HCT116 (cell line): ENCODE measurements at regions not wholly inside any gene's neighbourhood (a gene's known extent, or its start where the extent isn't known, plus 50 kb on each side); places are given as distances from the start of the nearest gene placed in this dataset.

ENCODE experiments used
- ATAC-seq: fragments of 200-7000 bp; cut with Tn5 transposase; 2 replicates; pipeline ENCODE4 v1.9.1; 2020; ENCODE audit warnings: mild to moderate bottlenecking, moderate library complexity
- BruUV-seq: library from RNA; stranded (reverse); fragments of 400-500 nt; replicated peaks from 2 replicates; lab custom pipeline; 2021; lab: Mats Ljungman, UMichigan
- CTCF ChIA-PET: fragments of 300-600 bp; sonication (Branson Sonifier 250); formaldehyde crosslinking; loops from one replicate; lab custom pipeline; 2021; ENCODE audit warnings: antibody characterized with exemption; lab: Charles Lee
- POLR2A ChIA-PET: fragments of 300-600, 350-600 bp; sonication (Branson Sonifier 250); formaldehyde crosslinking; loops from one replicate; lab custom pipeline; 2021; ENCODE audit warnings: antibody characterized with exemption; lab: Charles Lee
- RAD21 ChIA-PET, 2 experiments: fragments of 300-600 bp; sonication (Branson Sonifier 250); formaldehyde crosslinking; loops; one replicate each; lab custom pipeline; 2023; ENCODE audit warnings: low total read pairs in 2 of 2; ENCODE audit not compliant: uncharacterized antibody in 2 of 2, unreplicated experiment in 2 of 2, low non-redundant PET in 1 of 2; lab: Charles Lee
- DNase-seq: peaks from one replicate; pipeline ENCODE4 v3.0.0-alpha.2; 2010; ENCODE audit warnings: low read depth, low spot score
- H2AFZ ChIP-seq: fragments of 200-600 bp; shearing (Covaris generic), sonication (generic); 2 replicates; pipeline ENCODE4 v1.6.1; 2017; ENCODE audit warnings: low read depth, mixed run types, mixed read lengths, antibody characterized with exemption, low read length; ENCODE audit not compliant: poor library complexity, severe bottlenecking
- H3K27ac ChIP-seq: 2 replicates; pipeline ENCODE4 v1.5.1; 2012; ENCODE audit warnings: low read depth, low read length
- H3K27me3 ChIP-seq: fragments of 200-600 bp; sonication (generic); 2 replicates; pipeline ENCODE4 v1.6.1; 2016; ENCODE audit warnings: mixed run types, low read length, mixed read lengths; ENCODE audit not compliant: insufficient read depth
- H3K36me3 ChIP-seq, 2 experiments: fragments of 200-500 bp in 1 of 2; fragments of 200-600 bp in 1 of 2; sonication (Bioruptor generic) in 1 of 2; sonication (generic) in 1 of 2; 2 replicates each; pipeline versions ENCODE4 v1.5.1 to v1.6.1; 2014 to 2016; ENCODE audit warnings: low read length in 2 of 2, inconsistent platforms in 1 of 2, mixed read lengths in 1 of 2, mixed run types in 1 of 2; ENCODE audit not compliant: insufficient read depth in 2 of 2, control insufficient read depth in 1 of 2
- H3K4me1 ChIP-seq, 2 experiments: fragments of 200-600 bp in 1 of 2; sonication (generic) in 1 of 2; 2 replicates each; pipeline versions ENCODE4 v1.5.1 to v1.6.1; 2012 to 2017; ENCODE audit warnings: low read length in 2 of 2, inconsistent platforms in 1 of 2, mild to moderate bottlenecking in 1 of 2, mixed read lengths in 1 of 2, mixed run types in 1 of 2, moderate library complexity in 1 of 2; ENCODE audit not compliant: insufficient read depth in 2 of 2, control insufficient read depth in 1 of 2
- H3K4me2 ChIP-seq: fragments of 200-600 bp; sonication (generic); 2 replicates; pipeline ENCODE4 v1.6.1; 2017; ENCODE audit warnings: mixed run types, low read length, mixed read lengths
- H3K4me3 ChIP-seq, 2 experiments: fragments of 200-600 bp in 1 of 2; sonication (generic) in 1 of 2; replicated peaks in 1 of 2; 2 replicates each; pipeline ENCODE4 v1.5.1; 2011 to 2016; ENCODE audit warnings: low read length in 2 of 2, control low read depth in 1 of 2, low read depth in 1 of 2, mild to moderate bottlenecking in 1 of 2, mixed read lengths in 1 of 2, mixed run types in 1 of 2
- H3K79me2 ChIP-seq: fragments of 200-600 bp; sonication (generic); 2 replicates; pipeline ENCODE4 v1.6.1; 2017; ENCODE audit warnings: mild to moderate bottlenecking, mixed run types, low read length, moderate library complexity, mixed read lengths; ENCODE audit not compliant: insufficient read depth
- H3K9ac ChIP-seq: fragments of 200-600 bp; sonication (generic); 2 replicates; pipeline ENCODE4 v1.6.1; 2016; ENCODE audit warnings: low read length, mixed read lengths
- H3K9me2 ChIP-seq: fragments of 200-600 bp; sonication (generic), shearing (Covaris generic); 2 replicates; pipeline ENCODE4 v1.6.1; 2017; ENCODE audit warnings: mixed run types, mild to moderate bottlenecking, moderate library complexity; ENCODE audit not compliant: insufficient read depth
- H3K9me3 ChIP-seq, 2 experiments: fragments of 200-500 bp in 1 of 2; fragments of 200-600 bp in 1 of 2; sonication (Bioruptor generic) in 1 of 2; sonication (generic) in 1 of 2; 2 replicates each; pipeline ENCODE4 v1.6.1; 2014 to 2017; ENCODE audit warnings: low read length in 2 of 2, mixed read lengths in 2 of 2, inconsistent platforms in 1 of 2, low read depth in 1 of 2, mild to moderate bottlenecking in 1 of 2, mixed run types in 1 of 2, moderate library complexity in 1 of 2; ENCODE audit not compliant: control insufficient read depth in 1 of 2, insufficient read depth in 1 of 2
- H4K20me1 ChIP-seq: fragments of 200-600 bp; sonication (generic), shearing (Covaris generic); 2 replicates; pipeline ENCODE4 v1.6.1; 2017; ENCODE audit warnings: mixed run types, mild to moderate bottlenecking, moderate library complexity; ENCODE audit not compliant: insufficient read depth
- EZH2 ChIP-seq: fragments of 200-600 bp; sonication (generic); IDR thresholded peaks from 2 replicates; pipeline ENCODE4 v1.6.1; 2017; ENCODE audit warnings: antibody characterized with exemption, mixed run types
- ZNF274 ChIP-seq: fragments of 200-500 bp; sonication (Bioruptor generic); IDR thresholded peaks from 2 replicates; pipeline ENCODE4 v1.6.1; 2014; ENCODE audit warnings: mild to moderate bottlenecking, low read depth, low read length, inconsistent platforms
- intact Hi-C: fragments of 100-400 bp; cut with micrococcal nuclease; formaldehyde crosslinking; loops from 2 replicates; pipeline ENCODE4 v1.10.0; 2022

DNA sequence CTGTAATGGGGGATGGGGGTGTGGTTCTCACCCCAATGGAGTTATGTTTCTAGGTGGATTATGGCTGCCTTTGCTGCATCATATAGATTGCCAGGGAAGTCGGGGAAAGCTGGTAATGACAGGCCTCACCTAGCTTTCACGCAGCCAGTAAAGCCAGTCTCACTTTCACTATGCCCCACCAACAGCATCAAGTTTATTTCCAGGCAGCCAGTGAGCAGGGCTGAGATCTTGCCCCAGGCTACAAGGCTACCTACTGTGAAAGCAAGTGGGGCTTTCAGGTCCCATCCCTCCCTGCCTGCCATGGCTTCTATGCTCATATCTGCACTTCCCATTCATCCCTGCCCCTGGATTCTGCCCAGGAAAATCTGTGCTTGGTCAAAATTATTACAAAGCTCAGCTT, 61.7 kb upstream of the NXPH1 start:
- H3K27me3 ChIP-seq = no peaks in the 10 kb centered on the region
- H3K4me3 ChIP-seq = no peak overlapping the region
- intact Hi-C loops = no loop called here
- CTCF ChIA-PET = no interaction called here
- no peaks in the 10 kb centered on the region for H4K20me1 ChIP-seq
- H3K4me2 ChIP-seq = no peak overlapping the region
- DNase-seq = no peak
- no peak for ATAC-seq
- TF ChIP-seq EZH2 = no peak
- TF ChIP-seq, all 23 proteins: peak for 0
- no peaks in the 10 kb centered on the region for H3K79me2 ChIP-seq
- H3K9me2 ChIP-seq = no peaks in the 10 kb centered on the region
- ChIA-PET RAD21 (no interaction called here), POLR2A (no interaction called here)
- H3K4me1 ChIP-seq = no peaks in the 10 kb centered on the region
- no peaks in the 10 kb centered on the region for H3K9me3 ChIP-seq
- no TSS peak for BruUV-seq
- H3K27ac ChIP-seq = no peak overlapping the region
- H3K9ac ChIP-seq = no peak overlapping the region
- H3K36me3 ChIP-seq = no peaks in the 10 kb centered on the region
- H2AFZ ChIP-seq = no peak overlapping the region

DNA sequence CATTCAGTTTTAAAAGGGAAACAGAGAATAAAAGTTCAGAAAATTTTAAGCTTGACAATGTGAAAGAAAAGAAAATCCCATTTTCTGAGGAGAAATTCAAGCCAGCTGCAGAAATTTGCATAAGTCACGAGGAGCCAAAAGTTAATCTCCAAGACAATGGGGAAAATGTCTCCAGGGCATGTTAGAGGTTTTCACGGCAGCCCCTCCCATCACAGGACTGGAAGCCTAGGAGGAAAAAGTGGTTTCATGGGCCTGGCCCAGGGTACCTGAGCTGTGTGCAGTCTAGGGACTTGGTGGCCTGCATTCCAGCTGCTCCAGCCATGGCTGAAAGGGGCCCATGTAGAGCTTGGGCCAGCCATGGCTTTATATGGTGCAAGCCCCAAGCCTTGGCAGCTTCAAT, 59.6 kb upstream of the NXPH1 start:
- no peak overlapping the region for H3K27ac ChIP-seq
- no peak overlapping the region for H3K4me3 ChIP-seq
- H3K36me3 ChIP-seq = no peaks in the 10 kb centered on the region
- no peak overlapping the region for H3K9ac ChIP-seq
- H4K20me1 ChIP-seq = no peaks in the 10 kb centered on the region
- no TSS peak for BruUV-seq
- H2AFZ ChIP-seq = no peak overlapping the region
- no peak for TF ChIP-seq ZNF274
- TF ChIP-seq, all 23 proteins: peak for 0
- H3K4me2 ChIP-seq = no peak overlapping the region
- ChIA-PET RAD21 (no interaction called here), CTCF (no interaction called here), POLR2A (no interaction called here)
- H3K79me2 ChIP-seq = no peaks in the 10 kb centered on the region
- no peaks in the 10 kb centered on the region for H3K27me3 ChIP-seq
- no peaks in the 10 kb centered on the region for H3K4me1 ChIP-seq
- no peaks in the 10 kb centered on the region for H3K9me3 ChIP-seq
- intact Hi-C loops = no loop called here
- H3K9me2 ChIP-seq = no peaks in the 10 kb centered on the region
- ATAC-seq (no peak), DNase-seq (no peak)
